Pancreas (tissue), 10 donors: ENCODE measurements at regions not wholly inside any gene's neighbourhood (a gene's known extent, or its start where the extent isn't known, plus 50 kb on each side); places are given as distances from the start of the nearest gene placed in this dataset.
A peak's percentile ranks its signal among the peaks of the same experiment; 100 is the strongest.
"Not testable (repeated sequence)": the region's sequence is repeated elsewhere in the genome, so short reads cannot be mapped to it uniquely, and the experiment has no call there.

Experiments used
- ATAC-seq, 4 donors: fragments of 200-7000 bp; cut with Tn5 transposase; one replicate each; pipeline versions ENCODE4 v1.8.0 to v1.9.1; 2020; ENCODE audit warnings: mild to moderate bottlenecking in 4 of 4, moderate library complexity in 4 of 4
- DNase-seq, 6 donors: peaks; one replicate each; pipeline ENCODE4 v3.0.0-alpha.2; 2020
- FAIRE-seq: peaks from 2 replicates; lab custom pipeline; 2012; peaks lifted over from hg19 to GRCh38; lab: Jason Lieb, UNC
- H3K27ac ChIP-seq, 4 donors: fragments of 200-600 bp; sonication (generic); 1 replicate in 3 of 4; 2 replicates in 1 of 4; pipeline versions ENCODE4 v1.5.0 to v1.8.0; 2020
- H3K27me3 ChIP-seq, 4 donors: fragments of 200-600 bp; one replicate each; pipeline ENCODE4 v1.8.0; 2021
- H3K36me3 ChIP-seq, 3 donors: fragments of 200-600 bp; sonication (generic) in 1 of 3; one replicate each; pipeline versions ENCODE4 v1.5.0 to v1.8.0; 2020 to 2021
- H3K4me1 ChIP-seq, 3 donors: fragments of 200-600 bp; one replicate each; pipeline ENCODE4 v1.8.0; 2021
- H3K4me3 ChIP-seq, 4 donors: fragments of 200-600 bp; sonication (generic) in 2 of 4; one replicate each; pipeline versions ENCODE4 v1.5.0 to v1.8.0; 2020 to 2021
- H3K9me3 ChIP-seq, 4 donors: fragments of 200-600 bp; one replicate each; pipeline ENCODE4 v1.8.0; 2021
- WGBS, 2 donors: extraction: QIAGEN DNeasy Blood & Tissue Kit; methylation state at CpG; one replicate each; pipeline ENCODE4 v1.1.7; 2013; 5-methylcytosine and 5-hydroxymethylcytosine counted together
- intact Hi-C, 3 donors: fragments of 100-400 bp; cut with DNase I; formaldehyde crosslinking; loops; one replicate each; pipeline versions ENCODE4 v1.11.1 to v1.14.2; 2022
- TF ChIP-seq, protein P1 (sequence below), 4 donors: fragments of 200-600 bp; sonication (generic) in 3 of 4; IDR thresholded peaks; one replicate each; pipeline versions ENCODE4 v1.5.0 to v1.8.0; 2021; ENCODE audit warnings: antibody characterized with exemption in 4 of 4
- donor health status: healthy with polysubstance abuse.
- donor health status: DM: no; HTN: no; CAD: no; lungs with moderate emphysema.
- donor health status: DM: no; HTN: no; CAD: no.
- donor health status: control.
- donor health status: control.
- donor health status: Bipolar disorder and iron deficiency.
- donor health status: DM: yes; HTN: yes; CAD: no.
- donor health status: DM: no; HTN: no; CAD: no.
- donor health status: DM: no; HTN: no; CAD: no.
- donor health status: DM: yes; HTN: yes; CAD: no.

DNA sequence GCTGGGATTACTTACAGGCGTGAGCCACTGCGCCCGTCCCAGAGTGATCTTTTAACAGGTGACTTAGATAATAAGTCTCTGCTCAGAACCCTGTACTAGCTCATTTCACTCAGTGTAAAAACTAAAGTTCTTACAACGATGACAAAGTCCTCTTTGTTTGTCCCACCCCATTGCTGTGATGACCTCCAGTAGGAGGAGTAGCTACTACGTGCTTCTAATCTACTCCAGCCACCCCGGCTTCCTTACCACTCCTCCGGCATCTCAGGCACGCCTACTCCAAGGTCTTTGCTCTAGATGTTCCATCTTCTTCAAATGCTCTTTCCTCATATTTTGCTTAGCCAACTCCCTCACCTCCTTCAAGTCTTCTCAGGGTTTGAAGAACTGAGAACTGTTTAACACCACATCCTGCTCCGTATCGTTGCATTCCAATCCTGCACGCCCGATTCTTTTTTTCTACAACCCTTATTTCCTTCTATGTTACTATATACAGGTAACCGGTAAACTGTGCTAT is 108.4 kb upstream of the METTL14 start:
- H3K9me3 ChIP-seq, H3K4me3 ChIP-seq, H3K27ac ChIP-seq, H3K36me3 ChIP-seq, H3K4me1 ChIP-seq, ATAC-seq, FAIRE-seq, H3K27me3 ChIP-seq, DNase-seq, intact Hi-C loops: not testable (repeated sequence)
- WGBS, 2 donors, result 82 to 90% methylated on average over 11 to 13 of the region's 13 CpGs

DNA sequence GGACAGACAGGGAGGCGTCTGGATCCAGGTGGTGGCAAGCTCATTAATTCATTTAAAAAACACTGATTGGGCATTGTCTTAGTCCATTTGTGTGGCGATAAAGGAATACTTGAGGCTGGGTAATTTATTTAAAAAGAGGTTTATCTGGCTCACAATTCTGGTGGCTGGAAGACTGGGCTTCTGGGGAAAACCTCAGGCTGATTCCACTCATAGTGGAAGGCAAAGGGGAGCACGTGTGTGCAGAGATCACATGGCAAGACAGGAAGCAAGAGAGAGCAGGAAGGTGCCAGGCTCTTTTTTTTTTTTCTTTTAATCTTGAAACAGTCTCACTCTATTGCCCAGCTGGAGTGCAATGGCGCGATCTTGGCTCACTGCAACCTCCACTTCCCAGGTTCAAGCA is 100.2 kb upstream of the METTL14 start:
- TF ChIP-seq, protein P1, sequence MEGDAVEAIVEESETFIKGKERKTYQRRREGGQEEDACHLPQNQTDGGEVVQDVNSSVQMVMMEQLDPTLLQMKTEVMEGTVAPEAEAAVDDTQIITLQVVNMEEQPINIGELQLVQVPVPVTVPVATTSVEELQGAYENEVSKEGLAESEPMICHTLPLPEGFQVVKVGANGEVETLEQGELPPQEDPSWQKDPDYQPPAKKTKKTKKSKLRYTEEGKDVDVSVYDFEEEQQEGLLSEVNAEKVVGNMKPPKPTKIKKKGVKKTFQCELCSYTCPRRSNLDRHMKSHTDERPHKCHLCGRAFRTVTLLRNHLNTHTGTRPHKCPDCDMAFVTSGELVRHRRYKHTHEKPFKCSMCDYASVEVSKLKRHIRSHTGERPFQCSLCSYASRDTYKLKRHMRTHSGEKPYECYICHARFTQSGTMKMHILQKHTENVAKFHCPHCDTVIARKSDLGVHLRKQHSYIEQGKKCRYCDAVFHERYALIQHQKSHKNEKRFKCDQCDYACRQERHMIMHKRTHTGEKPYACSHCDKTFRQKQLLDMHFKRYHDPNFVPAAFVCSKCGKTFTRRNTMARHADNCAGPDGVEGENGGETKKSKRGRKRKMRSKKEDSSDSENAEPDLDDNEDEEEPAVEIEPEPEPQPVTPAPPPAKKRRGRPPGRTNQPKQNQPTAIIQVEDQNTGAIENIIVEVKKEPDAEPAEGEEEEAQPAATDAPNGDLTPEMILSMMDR (IDR thresholded peaks at IDR 0.05), result no peak
- no peak overlapping the region for H3K27ac ChIP-seq
- no peaks in the 10 kb centered on the region for H3K27me3 ChIP-seq
- FAIRE-seq (no peak), DNase-seq (no peak), ATAC-seq (peak in 1 of 4 donors; percentile 14)
- H3K9me3 ChIP-seq, result no peaks in the 10 kb centered on the region
- no peaks in the 10 kb centered on the region for H3K36me3 ChIP-seq
- WGBS, 2 donors, result 73 to 76% methylated on average over 5 of the region's 5 CpGs
- H3K4me1 ChIP-seq, result no peaks in the 10 kb centered on the region
- intact Hi-C loops, result no loop called here
- H3K4me3 ChIP-seq, result no peak overlapping the region

DNA sequence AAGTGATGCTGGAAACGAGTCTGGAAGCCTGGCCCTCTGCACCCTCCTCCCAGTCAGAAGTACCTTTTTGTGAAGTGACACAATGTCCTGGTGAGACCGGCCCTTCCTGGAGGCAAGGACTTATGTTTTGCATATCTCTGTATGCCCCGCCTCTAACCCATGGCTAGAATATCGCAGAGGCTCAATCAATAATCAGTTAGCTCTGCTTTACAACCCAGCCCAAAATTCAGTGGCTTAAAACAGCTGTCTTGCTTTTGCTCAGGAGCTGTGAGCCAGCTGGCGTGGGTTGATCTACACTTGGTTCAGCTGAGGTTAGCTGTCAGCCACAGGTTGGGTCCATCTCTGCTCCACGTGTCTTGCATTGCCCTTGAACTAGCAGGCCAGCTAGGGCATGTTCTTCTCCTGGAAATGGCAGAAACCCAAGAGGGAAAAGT is 98.8 kb upstream of the METTL14 start:
- intact Hi-C loops, result no loop called here
- Histone ChIP-seq H3K4me3 (no peak overlapping the region), H3K27me3 (no peaks in the 10 kb centered on the region), H3K36me3 (no peaks in the 10 kb centered on the region), H3K27ac (no peak overlapping the region), H3K9me3 (no peaks in the 10 kb centered on the region), H3K4me1 (no peaks in the 10 kb centered on the region)
- ATAC-seq (peak; percentile 64 to 76 (median 74)), DNase-seq (peak in 4 of 6 donors; percentile 16 to 49 (median 29)), FAIRE-seq (no peak)
- WGBS, 2 donors, result 16 to 20% methylated on average over 6 of the region's 6 CpGs
- TF ChIP-seq, protein P1 (IDR thresholded peaks at IDR 0.05), result no peak

DNA sequence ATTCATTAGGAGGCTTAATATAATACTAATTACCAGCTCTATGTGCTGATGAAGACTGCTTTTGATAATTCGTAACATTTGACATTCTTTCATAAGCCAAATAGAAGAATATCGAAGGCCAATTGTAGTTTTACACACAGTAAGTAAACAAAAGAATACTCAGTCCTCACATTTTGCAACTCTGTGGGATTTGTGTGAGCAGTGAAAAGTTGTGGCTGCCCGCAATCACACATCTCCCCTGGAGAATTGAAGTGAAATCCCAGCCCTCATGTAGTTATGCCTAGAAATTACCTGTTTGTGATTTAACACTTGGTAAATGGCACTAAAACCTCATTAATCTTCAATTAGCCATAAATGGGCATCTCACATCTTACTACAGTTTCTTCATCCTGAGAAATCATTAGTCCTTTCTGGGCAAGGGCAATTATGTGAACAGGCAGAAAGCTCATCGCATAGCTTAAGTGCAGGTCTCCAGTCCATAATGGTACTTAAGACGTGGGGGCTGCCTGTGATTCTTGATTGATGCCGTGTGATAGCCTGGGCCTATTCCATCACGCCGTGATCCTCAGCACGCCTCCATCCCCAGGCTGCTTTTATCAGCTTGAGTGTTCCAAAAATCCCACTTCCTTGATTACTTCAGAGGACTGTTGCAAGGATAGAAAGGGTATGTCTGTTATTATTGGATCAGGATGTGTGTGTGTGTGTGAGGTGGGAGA is 97.9 kb upstream of the METTL14 start:
- Histone ChIP-seq H3K4me1 (no peaks in the 10 kb centered on the region), H3K36me3 (no peaks in the 10 kb centered on the region), H3K9me3 (no peaks in the 10 kb centered on the region), H3K4me3 (no peak overlapping the region), H3K27me3 (no peaks in the 10 kb centered on the region), H3K27ac (no peak overlapping the region)
- intact Hi-C loops, result no loop called here
- no peak for FAIRE-seq
- TF ChIP-seq, protein P1 (IDR thresholded peaks at IDR 0.05), result no peak
- 72 to 74% methylated on average over 9 of the region's 9 CpGs for WGBS, 2 donors
- DNase-seq, result no peak
- no peak for ATAC-seq

DNA sequence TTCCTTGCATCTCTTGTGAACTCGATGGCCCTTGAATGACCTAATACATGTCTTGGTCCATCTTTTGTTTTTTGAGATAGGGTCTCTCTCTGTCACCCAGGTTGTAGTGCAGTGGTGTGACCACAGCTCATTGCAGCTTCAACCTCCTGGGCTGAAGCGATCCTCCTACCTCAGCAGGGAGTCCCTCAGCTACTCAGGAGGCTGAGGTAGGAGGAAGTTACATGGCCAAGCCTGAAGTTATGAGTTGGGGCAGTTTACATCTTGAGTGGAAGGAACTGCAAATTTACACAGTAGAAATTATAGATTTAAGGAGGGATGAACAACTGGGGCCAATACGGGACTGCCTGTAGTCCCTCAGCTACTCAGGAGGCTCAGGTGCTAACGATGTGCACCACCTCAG is 97.2 kb upstream of the METTL14 start:
- 71 to 72% methylated on average over 4 of the region's 4 CpGs for WGBS, 2 donors
- TF ChIP-seq, protein P1 (IDR thresholded peaks at IDR 0.05), result no peak
- H3K27me3 ChIP-seq, result no peaks in the 10 kb centered on the region
- no peak overlapping the region for H3K4me3 ChIP-seq
- H3K36me3 ChIP-seq, result no peaks in the 10 kb centered on the region
- H3K9me3 ChIP-seq, result no peaks in the 10 kb centered on the region
- DNase-seq (no peak), ATAC-seq (no peak), FAIRE-seq (no peak)
- intact Hi-C loops, result no loop called here
- H3K27ac ChIP-seq, result no peak overlapping the region
- H3K4me1 ChIP-seq, result no peaks in the 10 kb centered on the region
